ENCODE measurements at regions not wholly inside any gene's neighbourhood (a gene's known extent, or its start where the extent isn't known, plus 50 kb on each side); places are given as distances from the start of the nearest gene placed in this dataset.

- Mint-ChIP-seq H3K27me3 (no peaks in the 10 kb centered on the region), H3K9me3 (no peaks in the 10 kb centered on the region), H3K27ac (no peak overlapping the region), H3K4me3 (no peak overlapping the region), H3K4me1 (no peaks in the 10 kb centered on the region)
- ATAC-seq (no peak), DNase-seq (no peak)
Observed at GRCh38 chr13:71255633-71256032, 611.4 kb downstream of the DACH1 start.

- H3K4me3 Mint-ChIP-seq: no peak overlapping the region
- no peak for ATAC-seq
- no peaks in the 10 kb centered on the region for H3K9me3 Mint-ChIP-seq
- no peak overlapping the region for H3K27ac Mint-ChIP-seq
- no peaks in the 10 kb centered on the region for H3K27me3 Mint-ChIP-seq
- DNase-seq: no peak
- H3K4me1 Mint-ChIP-seq: no peaks in the 10 kb centered on the region
Observed at GRCh38 chr13:71254384-71254783, 612.6 kb downstream of the DACH1 start.

GRCh38 chr13:71252184-71252704 lies 614.8 kb downstream of the DACH1 start:
- Mint-ChIP-seq H3K4me3 (no peak overlapping the region), H3K27ac (no peak overlapping the region), H3K4me1 (no peaks in the 10 kb centered on the region), H3K9me3 (no peaks in the 10 kb centered on the region), H3K27me3 (no peaks in the 10 kb centered on the region)
- DNase-seq (no peak), ATAC-seq (no peak)

- Mint-ChIP-seq H3K4me1 (no peaks in the 10 kb centered on the region), H3K27me3 (no peaks in the 10 kb centered on the region), H3K4me3 (no peak overlapping the region), H3K9me3 (no peaks in the 10 kb centered on the region), H3K27ac (no peak overlapping the region)
- no peak for ATAC-seq
- DNase-seq: no peak
Observed at GRCh38 chr13:71251292-71251951, 615.6 kb downstream of the DACH1 start.

- H3K27me3 Mint-ChIP-seq: no peaks in the 10 kb centered on the region
- ATAC-seq: no peak
- H3K4me1 Mint-ChIP-seq: no peaks in the 10 kb centered on the region
- no peak for DNase-seq
- H3K27ac Mint-ChIP-seq: no peak overlapping the region
- no peak overlapping the region for H3K4me3 Mint-ChIP-seq
- H3K9me3 Mint-ChIP-seq: no peaks in the 10 kb centered on the region
Observed at GRCh38 chr13:71249011-71249410, 618.0 kb downstream of the DACH1 start.

- Mint-ChIP-seq H3K4me1 (no peaks in the 10 kb centered on the region), H3K9me3 (no peaks in the 10 kb centered on the region), H3K27ac (no peak overlapping the region), H3K27me3 (no peaks in the 10 kb centered on the region), H3K4me3 (no peak overlapping the region)
- ATAC-seq: no peak
- no peak for DNase-seq
Observed at GRCh38 chr13:71244161-71244560, 622.8 kb downstream of the DACH1 start.

- H3K4me1 Mint-ChIP-seq: no peaks in the 10 kb centered on the region
- DNase-seq: no peak
- H3K9me3 Mint-ChIP-seq: no peaks in the 10 kb centered on the region
- no peak overlapping the region for H3K4me3 Mint-ChIP-seq
- ATAC-seq: no peak
- H3K27me3 Mint-ChIP-seq: no peaks in the 10 kb centered on the region
- H3K27ac Mint-ChIP-seq: no peak overlapping the region
Observed at GRCh38 chr13:71242201-71242600, 624.8 kb downstream of the DACH1 start.

- DNase-seq: no peak
- no peak overlapping the region for H3K4me3 Mint-ChIP-seq
- H3K9me3 Mint-ChIP-seq: no peaks in the 10 kb centered on the region
- H3K27ac Mint-ChIP-seq: no peak overlapping the region
- ATAC-seq: no peak
- H3K27me3 Mint-ChIP-seq: no peaks in the 10 kb centered on the region
- no peaks in the 10 kb centered on the region for H3K4me1 Mint-ChIP-seq
Observed at GRCh38 chr13:71240911-71241310, 626.1 kb downstream of the DACH1 start.

GRCh38 chr13:71237332-71237731 lies 629.7 kb downstream of the DACH1 start:
- H3K27me3 Mint-ChIP-seq: no peaks in the 10 kb centered on the region
- ATAC-seq (no peak), DNase-seq (no peak)
- no peak overlapping the region for H3K4me3 Mint-ChIP-seq
- H3K27ac Mint-ChIP-seq: no peak overlapping the region
- no peaks in the 10 kb centered on the region for H3K9me3 Mint-ChIP-seq
- H3K4me1 Mint-ChIP-seq: no peaks in the 10 kb centered on the region

- DNase-seq: no peak
- Mint-ChIP-seq H3K9me3 (no peaks in the 10 kb centered on the region), H3K27me3 (no peaks in the 10 kb centered on the region), H3K4me3 (no peak overlapping the region), H3K4me1 (no peaks in the 10 kb centered on the region), H3K27ac (no peak overlapping the region)
- no peak for ATAC-seq
Observed at GRCh38 chr13:71219698-71220415, 647.1 kb downstream of the DACH1 start.

GRCh38 chr13:71218960-71219359 lies 648.0 kb downstream of the DACH1 start:
- no peak for ATAC-seq
- DNase-seq: no peak
- no peaks in the 10 kb centered on the region for H3K27me3 Mint-ChIP-seq
- H3K4me3 Mint-ChIP-seq: no peak overlapping the region
- H3K4me1 Mint-ChIP-seq: no peaks in the 10 kb centered on the region
- H3K27ac Mint-ChIP-seq: no peak overlapping the region
- no peaks in the 10 kb centered on the region for H3K9me3 Mint-ChIP-seq

- H3K4me1 Mint-ChIP-seq: no peaks in the 10 kb centered on the region
- DNase-seq: no peak
- H3K9me3 Mint-ChIP-seq: no peaks in the 10 kb centered on the region
- no peaks in the 10 kb centered on the region for H3K27me3 Mint-ChIP-seq
- no peak for ATAC-seq
- H3K27ac Mint-ChIP-seq: no peak overlapping the region
- H3K4me3 Mint-ChIP-seq: no peak overlapping the region
Observed at GRCh38 chr13:71217827-71218226, 649.2 kb downstream of the DACH1 start.

- no peak overlapping the region for H3K4me3 Mint-ChIP-seq
- H3K9me3 Mint-ChIP-seq: no peaks in the 10 kb centered on the region
- no peaks in the 10 kb centered on the region for H3K27me3 Mint-ChIP-seq
- H3K27ac Mint-ChIP-seq: no peak overlapping the region
- H3K4me1 Mint-ChIP-seq: no peaks in the 10 kb centered on the region
- DNase-seq (no peak), ATAC-seq (no peak)
Observed at GRCh38 chr13:71214821-71215220, 652.2 kb downstream of the DACH1 start.

GRCh38 chr13:71214357-71214756 lies 652.6 kb downstream of the DACH1 start:
- Mint-ChIP-seq H3K27ac (no peak overlapping the region), H3K4me3 (no peak overlapping the region), H3K9me3 (no peaks in the 10 kb centered on the region), H3K27me3 (no peaks in the 10 kb centered on the region), H3K4me1 (no peaks in the 10 kb centered on the region)
- DNase-seq: no peak
- no peak for ATAC-seq

GRCh38 chr13:71213252-71213821 lies 653.7 kb downstream of the DACH1 start:
- H3K9me3 Mint-ChIP-seq: no peaks in the 10 kb centered on the region
- ATAC-seq: no peak
- no peak overlapping the region for H3K27ac Mint-ChIP-seq
- no peaks in the 10 kb centered on the region for H3K27me3 Mint-ChIP-seq
- DNase-seq: no peak
- no peak overlapping the region for H3K4me3 Mint-ChIP-seq
- H3K4me1 Mint-ChIP-seq: no peaks in the 10 kb centered on the region

- Mint-ChIP-seq H3K4me3 (no peak overlapping the region), H3K27me3 (no peaks in the 10 kb centered on the region), H3K27ac (no peak overlapping the region), H3K4me1 (no peaks in the 10 kb centered on the region), H3K9me3 (no peaks in the 10 kb centered on the region)
- no peak for DNase-seq
- ATAC-seq: no peak
Observed at GRCh38 chr13:71210861-71211260, 656.1 kb downstream of the DACH1 start.

Data from stimulated activated naive CD8-positive, alpha-beta T cell treated with anti-CD3 and anti-CD28 coated beads, Interleukin-15, amount 100 ng/mL, for 72 hours (primary cell).